Tibial nerve (tissue), 4 donors: ENCODE measurements at regions not wholly inside any gene's neighbourhood (a gene's known extent, or its start where the extent isn't known, plus 50 kb on each side); places are given as distances from the start of the nearest gene placed in this dataset.

Experiments
- DNase-seq, 2 donors: peaks; one replicate each; pipeline ENCODE4 v3.0.0-alpha.2; 2019; ENCODE audit warnings: low spot score in 2 of 2
- H3K27ac ChIP-seq, 4 donors: fragments of 200-600 bp; sonication (generic) in 3 of 4; one replicate each; pipeline ENCODE4 v1.5.1; 2017 to 2019; ENCODE audit warnings: mild to moderate bottlenecking in 1 of 4
- H3K27me3 ChIP-seq, 2 donors: fragments of 200-600 bp; sonication (generic) in 1 of 2; one replicate each; pipeline versions ENCODE4 v1.5.1 to v1.6.0; 2017 to 2019
- H3K36me3 ChIP-seq, 3 donors: fragments of 200-600 bp; sonication (generic); one replicate each; pipeline ENCODE4 v1.5.1; 2018 to 2019
- H3K4me1 ChIP-seq, 4 donors: fragments of 200-600 bp; sonication (generic) in 3 of 4; one replicate each; pipeline ENCODE4 v1.5.1; 2017 to 2019
- H3K4me3 ChIP-seq, 4 donors: fragments of 200-600 bp; sonication (generic) in 3 of 4; one replicate each; pipeline ENCODE4 v1.5.1; 2017 to 2019; ENCODE audit warnings: mild to moderate bottlenecking in 1 of 4, moderate library complexity in 1 of 4
- H3K9me3 ChIP-seq, 4 donors: fragments of 200-600 bp; sonication (generic) in 3 of 4; one replicate each; pipeline ENCODE4 v1.5.1; 2017 to 2019
- CTCF ChIP-seq, 5 experiments: fragments of 200-600 bp in 3 of 5; fragments of 450-650 bp in 2 of 5; sonication (generic) in 3 of 5; IDR thresholded peaks; one replicate each; pipeline ENCODE4 v1.5.1; 2016 to 2019; ENCODE audit warnings: antibody characterized with exemption in 5 of 5, mild to moderate bottlenecking in 3 of 5, moderate library complexity in 2 of 5
- EP300 ChIP-seq, 2 donors: sonication (generic); formaldehyde crosslinking; IDR thresholded peaks; one replicate each; pipeline ENCODE4 v1.6.1; 2017; ENCODE audit warnings: antibody characterized with exemption in 2 of 2, mild to moderate bottlenecking in 1 of 2
- POLR2A ChIP-seq, 2 donors: fragments of 450-650 bp; IDR thresholded peaks; one replicate each; pipeline ENCODE4 v1.6.1; 2017; ENCODE audit warnings: antibody characterized with exemption in 2 of 2, mild to moderate bottlenecking in 2 of 2, moderate library complexity in 2 of 2
- WGBS, 2 donors: methylation state at CpG; one replicate each; pipeline ENCODE4 v1.1.5; 2018; 5-methylcytosine and 5-hydroxymethylcytosine counted together

GRCh38 chr3:29004885-29005599 lies 275.8 kb upstream of the RBMS3 start:
- Histone ChIP-seq H3K27me3 (no peaks in the 10 kb centered on the region), H3K4me1 (no peaks in the 10 kb centered on the region), H3K9me3 (no peaks in the 10 kb centered on the region), H3K36me3 (no peaks in the 10 kb centered on the region), H3K4me3 (no peak overlapping the region), H3K27ac (no peak overlapping the region)
- WGBS, 2 donors: 88 to 94% methylated on average over 4 of the region's 4 CpGs
- DNase-seq: no peak
- TF ChIP-seq POLR2A (IDR thresholded peaks at IDR 0.05) (no peak), CTCF (IDR thresholded peaks at IDR 0.05) (no peak), EP300 (IDR thresholded peaks at IDR 0.05) (no peak)

DNA sequence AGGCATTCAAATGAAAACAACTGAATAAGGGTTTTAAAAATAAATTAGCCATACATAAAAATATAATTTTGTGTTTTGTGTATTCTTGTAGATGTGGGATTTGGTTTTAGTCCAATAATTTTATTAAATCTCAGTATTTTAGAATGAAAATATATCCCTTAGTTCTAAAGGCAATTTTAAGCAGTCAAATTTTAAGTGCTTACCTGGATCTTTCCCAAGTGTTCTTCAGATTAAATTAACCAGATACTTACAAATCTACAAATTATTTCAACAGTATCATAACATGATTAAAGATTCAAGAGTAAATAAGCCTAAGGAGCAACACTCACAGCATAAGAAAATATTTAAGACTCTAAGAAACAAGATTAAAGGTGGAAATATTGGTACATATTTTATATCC lies 275.0 kb upstream of the RBMS3 start:
- no peak overlapping the region for H3K4me3 ChIP-seq
- no peak for TF ChIP-seq CTCF (IDR thresholded peaks at IDR 0.05)
- no peak for TF ChIP-seq POLR2A (IDR thresholded peaks at IDR 0.05)
- TF ChIP-seq EP300 (IDR thresholded peaks at IDR 0.05): no peak
- no peak for DNase-seq
- H3K4me1 ChIP-seq: no peaks in the 10 kb centered on the region
- no peaks in the 10 kb centered on the region for H3K36me3 ChIP-seq
- H3K9me3 ChIP-seq: no peaks in the 10 kb centered on the region
- H3K27me3 ChIP-seq: no peaks in the 10 kb centered on the region
- no peak overlapping the region for H3K27ac ChIP-seq

GRCh38 chr3:29011441-29011840 lies 269.4 kb upstream of the RBMS3 start:
- H3K9me3 ChIP-seq: no peaks in the 10 kb centered on the region
- peak overlapping the region in 1 of 4 donors; percentile 20 for H3K27ac ChIP-seq
- H3K4me3 ChIP-seq: no peak overlapping the region
- TF ChIP-seq POLR2A (IDR thresholded peaks at IDR 0.05): no peak
- TF ChIP-seq EP300 (IDR thresholded peaks at IDR 0.05): no peak
- no peak for TF ChIP-seq CTCF (IDR thresholded peaks at IDR 0.05)
- no peak for DNase-seq
- no peaks in the 10 kb centered on the region for H3K27me3 ChIP-seq
- H3K4me1 ChIP-seq: no peaks in the 10 kb centered on the region
- no peaks in the 10 kb centered on the region for H3K36me3 ChIP-seq
- WGBS, 2 donors: 53 to 62% methylated on average over 2 of the region's 2 CpGs

DNA sequence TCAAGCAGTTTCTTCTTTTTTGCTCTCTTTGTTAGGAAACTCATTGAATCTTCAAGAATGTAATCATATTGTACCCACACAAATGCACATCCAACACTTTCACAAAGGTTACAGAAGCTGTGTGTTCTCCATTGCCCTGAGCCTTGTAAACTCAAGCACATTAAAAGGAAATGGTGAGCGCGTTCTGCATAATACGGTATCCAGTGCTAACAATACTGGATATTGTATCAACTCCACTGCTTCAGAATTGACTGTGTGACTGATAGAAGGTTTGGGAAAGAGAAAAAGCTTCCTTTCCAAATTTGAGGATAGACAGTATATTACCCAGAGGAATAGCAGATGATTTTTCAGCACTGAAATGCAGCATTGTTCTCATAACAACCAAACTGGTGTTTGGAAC lies 268.9 kb upstream of the RBMS3 start:
- Histone ChIP-seq H3K9me3 (no peaks in the 10 kb centered on the region), H3K36me3 (no peaks in the 10 kb centered on the region), H3K27ac (peak overlapping the region in 1 of 4 donors; percentile 20), H3K27me3 (no peaks in the 10 kb centered on the region), H3K4me3 (no peak overlapping the region), H3K4me1 (no peaks in the 10 kb centered on the region)
- no peak for DNase-seq
- TF ChIP-seq CTCF (IDR thresholded peaks at IDR 0.05) (no peak), POLR2A (IDR thresholded peaks at IDR 0.05) (no peak), EP300 (IDR thresholded peaks at IDR 0.05) (no peak)
- WGBS, 2 donors: 39 to 56% methylated on average over 3 of the region's 3 CpGs

DNA sequence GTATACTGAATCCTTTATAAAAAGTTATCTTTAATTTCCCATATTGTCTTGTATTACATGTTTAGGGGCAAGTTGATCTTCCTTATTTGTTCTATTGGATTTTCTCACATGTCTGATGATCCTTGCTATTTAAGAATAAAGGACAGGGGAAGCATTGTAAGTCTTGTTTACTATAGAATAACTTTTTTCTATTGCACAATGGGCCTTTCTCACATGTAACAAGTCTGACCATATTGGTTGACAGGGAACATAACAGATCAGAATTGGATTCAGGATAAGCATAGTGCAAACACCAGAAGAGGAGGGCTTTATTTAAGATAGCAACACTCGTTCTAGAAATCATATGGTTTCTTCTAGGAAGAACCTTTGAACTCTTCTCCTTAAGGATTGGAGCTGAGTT lies 257.9 kb upstream of the RBMS3 start:
- no peak overlapping the region for H3K27ac ChIP-seq
- no peaks in the 10 kb centered on the region for H3K36me3 ChIP-seq
- no peaks in the 10 kb centered on the region for H3K27me3 ChIP-seq
- DNase-seq: no peak
- 39% methylated on average over 1 of the region's 1 CpG for WGBS, 2 donors
- no peak for TF ChIP-seq CTCF (IDR thresholded peaks at IDR 0.05)
- TF ChIP-seq POLR2A (IDR thresholded peaks at IDR 0.05): no peak
- TF ChIP-seq EP300 (IDR thresholded peaks at IDR 0.05): no peak
- peaks cover 0 to 4% (median 0%) of the 10 kb centered on the region in 4 donors for H3K9me3 ChIP-seq
- no peak overlapping the region for H3K4me3 ChIP-seq
- no peaks in the 10 kb centered on the region for H3K4me1 ChIP-seq
